PC-3 (cell line): ENCODE measurements at regions not wholly inside any gene's neighbourhood (a gene's known extent, or its start where the extent isn't known, plus 50 kb on each side); places are given as distances from the start of the nearest gene placed in this dataset.
"Not testable (repeated sequence)": the region's sequence is repeated elsewhere in the genome, so short reads cannot be mapped to it uniquely, and the experiment has no call there.

ENCODE experiments used
- ATAC-seq: fragments of 200-7000 bp; cut with Tn5 transposase; 2 replicates; pipeline ENCODE4 v1.9.1; 2020; ENCODE audit warnings: mild to moderate bottlenecking, moderate library complexity
- BruUV-seq: library from RNA; stranded (reverse); fragments of 400-500 nt; replicated peaks from 2 replicates; lab custom pipeline; 2021; lab: Mats Ljungman, UMichigan
- CTCF ChIA-PET: fragments of 300-600 bp; sonication (Branson Sonifier 250); formaldehyde crosslinking; loops from one replicate; lab custom pipeline; 2022; ENCODE audit warnings: antibody characterized with exemption; lab: Charles Lee
- POLR2A ChIA-PET: fragments of 300-600 bp; sonication (Branson Sonifier 250); formaldehyde crosslinking; loops from one replicate; lab custom pipeline; 2022; ENCODE audit warnings: antibody characterized with exemption; ENCODE audit not compliant: unreplicated experiment; lab: Charles Lee
- DNase-seq: peaks from one replicate; pipeline ENCODE4 v3.0.0-alpha.2; 2015
- H2AFZ ChIP-seq: fragments of 300-600 bp; sonication (generic); 2 replicates; pipeline ENCODE4 v1.6.0; 2016; ENCODE audit warnings: antibody characterized with exemption, low read length
- H3F3A ChIP-seq: fragments of 300-600 bp; sonication (generic); one replicate; pipeline ENCODE4 v1.6.0; 2017; ENCODE audit warnings: antibody characterized with exemption, low read length, control low read depth, mild to moderate bottlenecking; ENCODE audit not compliant: unreplicated experiment
- H3K27ac ChIP-seq: fragments of 300-600 bp; sonication (generic); 2 replicates; pipeline ENCODE4 v1.5.1; 2016; ENCODE audit warnings: mild to moderate bottlenecking, low read length
- H3K27me3 ChIP-seq: fragments of 300-600 bp; sonication (generic); 2 replicates; pipeline ENCODE4 v1.6.1; 2016; ENCODE audit warnings: low read length, mixed read lengths
- H3K36me3 ChIP-seq: fragments of 300-600 bp; sonication (generic); 2 replicates; pipeline ENCODE4 v1.6.1; 2016; ENCODE audit warnings: low read depth, mixed run types, low read length, mixed read lengths
- H3K4me1 ChIP-seq: fragments of 300-600 bp; sonication (generic); 2 replicates; pipeline ENCODE4 v1.5.1; 2016; ENCODE audit warnings: low read length; ENCODE audit not compliant: insufficient read depth
- H3K4me2 ChIP-seq: fragments of 300-600 bp; sonication (generic); 2 replicates; pipeline ENCODE4 v1.6.0; 2016; ENCODE audit warnings: low read length
- H3K4me3 ChIP-seq: fragments of 300-600 bp; sonication (generic); 2 replicates; pipeline ENCODE4 v1.5.1; 2016; ENCODE audit warnings: mild to moderate bottlenecking, low read length, mixed read lengths
- H3K79me2 ChIP-seq: fragments of 300-600 bp; sonication (generic); 2 replicates; pipeline ENCODE4 v1.6.1; 2017; ENCODE audit warnings: low read length, mixed read lengths
- H3K9ac ChIP-seq: fragments of 300-600 bp; sonication (generic); 2 replicates; pipeline ENCODE4 v1.6.0; 2016; ENCODE audit warnings: mild to moderate bottlenecking, low read length
- H3K9me2 ChIP-seq: fragments of 300-600 bp; sonication (generic); replicated peaks from 2 replicates; pipeline ENCODE4 v1.6.1; 2016; ENCODE audit warnings: mixed run types, low read length, mixed read lengths
- H3K9me3 ChIP-seq: fragments of 300-600 bp; sonication (generic); 2 replicates; pipeline ENCODE4 v1.6.1; 2016; ENCODE audit warnings: low read length, mixed read lengths
- H4K20me1 ChIP-seq: fragments of 300-600 bp; sonication (generic); 2 replicates; pipeline ENCODE4 v1.6.1; 2016; ENCODE audit warnings: low read length, mixed read lengths
- CTCF ChIP-seq: fragments of 300-600 bp; sonication (generic); conservative IDR thresholded peaks from 2 replicates; pipeline ENCODE4 v1.5.1; 2017; ENCODE audit warnings: antibody characterized with exemption, low read depth, mild to moderate bottlenecking, low read length
- EZH2 ChIP-seq: fragments of 300-600 bp; sonication (generic); IDR thresholded peaks from one replicate; pipeline ENCODE4 v1.6.1; 2017; ENCODE audit warnings: antibody characterized with exemption, mild to moderate bottlenecking, low read length; ENCODE audit not compliant: unreplicated experiment
- EZH2phosphoT487 ChIP-seq: fragments of 300-600 bp; sonication (generic); IDR thresholded peaks from 2 replicates; pipeline ENCODE4 v1.6.1; 2018; ENCODE audit warnings: mild to moderate bottlenecking, antibody characterized with exemption, low read length, borderline replicate concordance
- intact Hi-C: fragments of 100-400 bp; cut with micrococcal nuclease; formaldehyde crosslinking; loops from 2 replicates; pipeline ENCODE4 v1.9.0; 2023

- H3K9me2 ChIP-seq, result no peaks in the 10 kb centered on the region
- ChIA-PET POLR2A (no interaction called here), CTCF (no interaction called here)
- DNase-seq (no peak), ATAC-seq (no peak)
- no peaks in the 10 kb centered on the region for H3K9me3 ChIP-seq
- H2AFZ ChIP-seq, result no peak overlapping the region
- H4K20me1 ChIP-seq, result no peaks in the 10 kb centered on the region
- H3K27ac ChIP-seq, result no peak overlapping the region
- no peak for TF ChIP-seq CTCF
- TF ChIP-seq EZH2phosphoT487, result no peak
- TF ChIP-seq EZH2, result no peak
- H3K4me3 ChIP-seq, result no peak overlapping the region
- no peak overlapping the region for H3K9ac ChIP-seq
- no peaks in the 10 kb centered on the region for H3K36me3 ChIP-seq
- no peaks in the 10 kb centered on the region for H3K4me1 ChIP-seq
- BruUV-seq, result no TSS peak
- H3F3A ChIP-seq, result no peaks in the 10 kb centered on the region
- H3K27me3 ChIP-seq, result no peaks in the 10 kb centered on the region
- H3K79me2 ChIP-seq, result no peaks in the 10 kb centered on the region
- intact Hi-C loops, result no loop called here
- no peak overlapping the region for H3K4me2 ChIP-seq
Observed at GRCh38 chr3:56952846-56953245, 107.6 kb upstream of the SPATA12 start.

GRCh38 chr3:56952061-56952460 is 108.4 kb upstream of the SPATA12 start:
- BruUV-seq, result no TSS peak
- no peak overlapping the region for H3K27ac ChIP-seq
- no peak overlapping the region for H3K4me2 ChIP-seq
- TF ChIP-seq EZH2 (no peak), EZH2phosphoT487 (no peak), CTCF (no peak)
- H3K9ac ChIP-seq, result no peak overlapping the region
- H2AFZ ChIP-seq, result no peak overlapping the region
- intact Hi-C loops, result no loop called here
- no peaks in the 10 kb centered on the region for H3K36me3 ChIP-seq
- H4K20me1 ChIP-seq, result no peaks in the 10 kb centered on the region
- no peaks in the 10 kb centered on the region for H3K79me2 ChIP-seq
- H3K27me3 ChIP-seq, result no peaks in the 10 kb centered on the region
- DNase-seq (no peak), ATAC-seq (no peak)
- ChIA-PET CTCF (no interaction called here), POLR2A (no interaction called here)
- H3K9me3 ChIP-seq, result no peaks in the 10 kb centered on the region
- no peaks in the 10 kb centered on the region for H3K4me1 ChIP-seq
- H3F3A ChIP-seq, result no peaks in the 10 kb centered on the region
- H3K4me3 ChIP-seq, result no peak overlapping the region
- H3K9me2 ChIP-seq, result no peaks in the 10 kb centered on the region

- TF ChIP-seq EZH2, result no peak
- no peak for TF ChIP-seq CTCF
- no peak for TF ChIP-seq EZH2phosphoT487
- Histone ChIP-seq H4K20me1 (no peaks in the 10 kb centered on the region), H3K36me3 (no peaks in the 10 kb centered on the region), H3K27me3 (no peaks in the 10 kb centered on the region), H3K4me3 (no peak overlapping the region), H3K4me2 (no peak overlapping the region), H3K9ac (no peak overlapping the region), H3K79me2 (no peaks in the 10 kb centered on the region), H3K9me3 (no peaks in the 10 kb centered on the region), H2AFZ (no peak overlapping the region), H3K4me1 (no peaks in the 10 kb centered on the region), H3K9me2 (no peaks in the 10 kb centered on the region), H3F3A (no peaks in the 10 kb centered on the region), H3K27ac (no peak overlapping the region)
- no peak for DNase-seq
- ATAC-seq, result no peak
- intact Hi-C loops, result no loop called here
- BruUV-seq, result no TSS peak
- POLR2A ChIA-PET, result no interaction called here
- CTCF ChIA-PET, result no interaction called here
Observed at GRCh38 chr3:56951366-56951765, 109.1 kb upstream of the SPATA12 start.

- CTCF ChIA-PET, H3K4me1 ChIP-seq, H3K36me3 ChIP-seq, H3K4me2 ChIP-seq, DNase-seq, H3F3A ChIP-seq, H3K27ac ChIP-seq, intact Hi-C loops, POLR2A ChIA-PET, H3K27me3 ChIP-seq, H3K9me3 ChIP-seq, H3K4me3 ChIP-seq, BruUV-seq, H3K9me2 ChIP-seq, H3K79me2 ChIP-seq, H4K20me1 ChIP-seq, H2AFZ ChIP-seq, H3K9ac ChIP-seq, ATAC-seq: not testable (repeated sequence)
Observed at GRCh38 chr3:56945378-56945777, 115.1 kb upstream of the SPATA12 start.
